ENCODE measurements at regions not wholly inside any gene's neighbourhood (a gene's known extent, or its start where the extent isn't known, plus 50 kb on each side); places are given as distances from the start of the nearest gene placed in this dataset.

DNA sequence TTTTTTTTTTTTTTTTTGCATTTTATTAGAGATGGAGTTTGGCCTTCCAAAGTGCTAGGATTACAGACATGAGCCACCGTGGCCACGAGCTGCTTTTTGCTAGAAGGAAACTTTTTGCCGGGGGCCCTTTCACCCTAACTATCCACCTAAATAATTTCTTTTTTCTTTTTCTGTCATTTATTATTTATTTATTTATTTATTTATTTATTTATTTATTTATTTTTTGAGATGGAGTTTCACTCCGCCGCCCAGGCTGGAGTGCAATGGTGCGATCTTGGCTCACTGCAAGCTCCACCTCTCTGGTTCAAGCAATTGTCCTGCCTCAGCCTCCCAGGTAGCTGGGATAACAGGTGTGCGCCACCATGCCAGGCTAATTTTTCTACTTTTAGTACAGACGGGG is 303.9 kb downstream of the ASMT start:
- DNase-seq: no peak
- in situ Hi-C loops (cut with MboI; ENCODE audit: low pct_unique_long_range_greater_than_20kb, low sequenced_read_pairs): no loop called here

DNA sequence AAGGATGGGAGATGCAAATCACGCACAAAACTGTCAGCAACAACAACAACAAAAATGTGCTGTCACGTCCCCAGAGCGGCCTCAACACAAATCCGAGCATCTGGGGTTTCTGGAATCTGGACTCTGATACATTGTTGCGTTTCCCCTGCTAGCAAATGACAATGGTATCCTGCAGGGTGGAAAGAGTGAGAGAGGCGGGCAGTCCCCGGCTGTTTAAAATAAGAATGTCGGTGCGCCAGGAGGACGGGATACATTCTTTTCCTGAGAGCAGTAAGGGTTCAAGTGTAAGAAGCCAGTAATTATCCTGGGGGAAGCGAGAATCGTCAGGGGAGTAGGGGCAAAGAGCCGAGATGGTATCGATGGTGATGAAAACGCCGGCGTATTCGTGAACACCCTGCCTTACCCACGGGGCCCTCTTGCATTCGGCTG is 310.2 kb downstream of the ASMT start:
- no peak for DNase-seq
- in situ Hi-C loops (cut with MboI; ENCODE audit: low pct_unique_long_range_greater_than_20kb, low sequenced_read_pairs): no loop called here

DNA sequence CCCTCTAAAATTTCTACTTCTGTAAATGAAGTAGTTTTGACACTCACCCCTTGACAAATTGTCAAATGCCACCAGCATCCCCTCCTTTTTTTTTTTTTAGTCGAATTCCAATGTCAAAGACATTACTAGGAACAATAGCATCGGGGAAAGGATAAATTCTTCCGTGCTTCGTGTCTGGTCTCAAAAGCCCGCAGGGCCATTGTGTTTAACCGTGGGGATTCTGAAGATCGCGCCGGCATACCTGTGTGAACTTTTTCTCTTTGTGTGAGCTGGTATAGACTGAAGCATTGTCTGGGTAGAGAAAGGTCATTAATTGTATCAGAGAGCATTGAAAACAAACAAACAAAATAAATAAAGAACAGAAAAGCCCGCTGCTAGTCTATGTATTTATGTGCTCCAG is 313.9 kb downstream of the ASMT start:
- no peak for DNase-seq
- in situ Hi-C loops (cut with MboI; ENCODE audit: low pct_unique_long_range_greater_than_20kb, low sequenced_read_pairs): no loop called here

DNA sequence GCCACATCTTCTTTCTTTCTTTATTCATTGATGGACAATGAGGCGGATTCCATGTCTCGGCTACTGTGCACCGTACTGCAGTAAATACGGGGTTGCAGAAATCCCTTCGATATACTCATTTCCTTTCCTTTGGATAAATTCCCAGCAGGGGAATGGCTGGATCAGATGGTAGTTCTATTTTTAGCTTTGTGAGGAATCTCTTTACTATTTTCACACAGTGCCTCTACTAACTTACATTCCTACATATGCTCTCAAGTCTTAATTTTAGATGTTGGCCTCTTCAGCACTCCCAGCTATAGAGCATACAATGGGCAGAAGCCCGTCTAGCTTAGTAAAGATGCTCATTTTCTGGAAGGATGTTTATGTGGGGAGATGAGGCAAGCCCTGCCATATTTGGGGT is 317.4 kb downstream of the ASMT start:
- in situ Hi-C loops (cut with MboI; ENCODE audit: low pct_unique_long_range_greater_than_20kb, low sequenced_read_pairs): no loop called here
- no peak for DNase-seq

GRCh38 chrX:1933964-1934363 is 319.1 kb downstream of the ASMT start:
- no peak for DNase-seq
- in situ Hi-C loops (cut with MboI; ENCODE audit: low pct_unique_long_range_greater_than_20kb, low sequenced_read_pairs): no loop called here

DNA sequence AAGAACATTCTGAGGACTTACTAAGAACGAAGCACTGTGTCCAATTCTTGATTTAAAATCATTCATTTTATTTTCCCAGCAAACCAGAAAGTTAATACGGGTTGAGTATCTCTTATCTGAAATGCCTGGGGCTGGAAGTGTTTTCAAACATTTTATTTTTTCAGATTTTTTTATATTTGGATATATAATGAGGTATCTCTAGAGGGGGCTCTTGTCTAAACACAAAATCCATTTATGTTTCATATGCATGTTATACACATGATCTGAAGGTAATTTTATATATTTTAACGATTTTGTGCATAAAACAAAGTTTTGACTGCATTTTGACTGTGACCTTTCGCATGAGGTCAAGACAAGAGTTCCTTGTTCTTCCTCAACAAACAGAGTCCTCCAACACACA is 320.9 kb downstream of the ASMT start:
- in situ Hi-C loops (cut with MboI; ENCODE audit: low pct_unique_long_range_greater_than_20kb, low sequenced_read_pairs): no loop called here

DNA sequence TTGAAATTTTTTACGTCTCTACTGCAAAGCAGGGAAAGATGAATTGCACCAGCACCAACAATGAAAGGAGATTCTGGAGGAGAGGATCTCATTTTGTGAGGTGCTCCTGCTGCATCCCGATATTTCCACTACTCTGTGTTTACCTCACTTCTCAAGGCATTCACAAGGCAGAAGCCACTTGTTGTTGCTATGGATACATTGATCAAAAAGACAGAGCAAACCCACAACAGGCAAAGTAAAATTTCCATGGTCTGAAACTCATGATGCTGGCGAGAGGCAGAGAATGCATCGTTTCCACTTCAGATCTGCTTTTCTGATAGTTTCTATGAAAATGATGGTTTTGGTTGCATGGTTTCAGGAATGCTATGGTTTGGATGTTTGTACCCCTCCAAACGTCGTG is 323.3 kb downstream of the ASMT start:
- in situ Hi-C loops (cut with MboI; ENCODE audit: low pct_unique_long_range_greater_than_20kb, low sequenced_read_pairs): no loop called here
- DNase-seq: no peak

More for the DNA sequence above, 320.9 kb downstream of the ASMT start:
- DNase-seq: no peak

GRCh38 chrX:1941321-1941720 is 326.5 kb downstream of the ASMT start:
- in situ Hi-C loops (cut with MboI; ENCODE audit: low pct_unique_long_range_greater_than_20kb, low sequenced_read_pairs): no loop called here

GRCh38 chrX:1945879-1946278 is 331.0 kb downstream of the ASMT start:
- in situ Hi-C loops (cut with MboI; ENCODE audit: low pct_unique_long_range_greater_than_20kb, low sequenced_read_pairs): no loop called here
- peak; percentile 54 for DNase-seq

More at GRCh38 chrX:1941321-1941720, 326.5 kb downstream of the ASMT start:
- no peak for DNase-seq

DNA sequence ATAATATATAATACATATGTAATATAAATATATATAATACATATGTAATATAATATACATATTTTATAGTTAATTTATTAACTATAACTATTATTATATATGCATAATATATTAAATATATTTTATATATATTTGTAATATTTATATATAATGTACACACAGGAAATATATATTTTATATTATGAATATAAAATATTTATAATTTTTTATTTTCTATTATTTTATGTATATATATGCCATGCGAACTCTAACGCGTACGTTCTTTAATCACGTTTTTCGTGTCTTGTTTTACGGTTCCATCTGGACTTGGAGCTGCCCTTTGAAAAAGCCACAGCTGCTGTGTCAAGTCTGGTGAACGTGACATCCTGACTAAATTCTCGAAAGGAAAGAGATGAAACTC is 332.1 kb downstream of the ASMT start:
- DNase-seq: peak; percentile 42
- in situ Hi-C loops (cut with MboI; ENCODE audit: low pct_unique_long_range_greater_than_20kb, low sequenced_read_pairs): no loop called here
